ENCODE measurements at regions not wholly inside any gene's neighbourhood (a gene's known extent, or its start where the extent isn't known, plus 50 kb on each side); places are given as distances from the start of the nearest gene placed in this dataset.
A peak's percentile ranks its signal among the peaks of the same experiment; 100 is the strongest.

DNA sequence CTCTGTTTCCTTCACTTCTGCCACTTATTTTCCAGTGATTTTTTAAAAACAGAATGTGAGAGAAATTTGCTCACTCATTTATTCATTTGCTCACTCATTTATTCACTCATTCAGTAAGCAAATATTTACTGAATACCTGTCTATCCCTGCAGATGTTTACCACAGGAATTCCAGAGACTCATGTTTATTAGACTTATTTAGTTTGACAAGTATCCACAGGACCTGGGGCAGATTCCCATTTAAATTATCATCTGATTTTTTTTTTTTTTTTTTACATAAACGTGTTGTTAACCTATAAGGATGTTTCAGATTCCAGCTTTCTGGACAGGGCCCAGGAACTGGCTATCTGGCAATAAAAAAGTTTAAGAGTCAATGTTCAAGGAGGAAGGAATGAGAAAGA is 175.1 kb upstream of the ERBB4 start (continued):
- TF ChIP-seq, protein P1, sequence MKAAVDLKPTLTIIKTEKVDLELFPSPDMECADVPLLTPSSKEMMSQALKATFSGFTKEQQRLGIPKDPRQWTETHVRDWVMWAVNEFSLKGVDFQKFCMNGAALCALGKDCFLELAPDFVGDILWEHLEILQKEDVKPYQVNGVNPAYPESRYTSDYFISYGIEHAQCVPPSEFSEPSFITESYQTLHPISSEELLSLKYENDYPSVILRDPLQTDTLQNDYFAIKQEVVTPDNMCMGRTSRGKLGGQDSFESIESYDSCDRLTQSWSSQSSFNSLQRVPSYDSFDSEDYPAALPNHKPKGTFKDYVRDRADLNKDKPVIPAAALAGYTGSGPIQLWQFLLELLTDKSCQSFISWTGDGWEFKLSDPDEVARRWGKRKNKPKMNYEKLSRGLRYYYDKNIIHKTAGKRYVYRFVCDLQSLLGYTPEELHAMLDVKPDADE (IDR thresholded peaks at IDR 0.05) = no peak
- TF ChIP-seq CREB1 (CRISPR knock-in tag; IDR thresholded peaks at IDR 0.05; ENCODE audit: low read depth) (no peak), ZNF114 (CRISPR knock-in tag; IDR thresholded peaks at IDR 0.05) (no peak), NANOG (IDR thresholded peaks at IDR 0.05; ENCODE audit: borderline replicate concordance) (no peak), JUNB (IDR thresholded peaks at IDR 0.05; ENCODE audit: unreplicated experiment) (no peak), ZNF331 (CRISPR knock-in tag; IDR thresholded peaks at IDR 0.05; ENCODE audit: low read depth) (no peak)

DNA sequence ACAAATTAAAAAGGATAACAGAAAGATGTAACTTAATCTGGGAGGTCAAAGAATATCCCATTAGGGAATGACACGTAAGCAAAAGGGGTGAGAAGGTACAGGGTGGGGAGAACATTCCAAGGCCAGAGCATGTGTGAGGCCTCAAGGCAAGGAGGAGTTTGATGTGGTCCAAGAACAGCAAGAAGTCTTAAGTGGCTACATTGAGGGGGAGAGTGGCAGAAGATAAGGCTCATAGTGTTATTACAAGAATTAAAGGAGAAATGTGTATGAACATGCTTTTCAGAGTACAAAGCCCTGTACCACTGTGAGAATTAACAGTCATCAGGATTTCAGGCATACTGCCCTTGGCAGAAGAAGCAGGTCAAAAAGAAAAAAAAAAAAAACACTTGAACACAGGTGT is 174.4 kb upstream of the ERBB4 start:
- Mint-ChIP-seq H3K27me3 (ENCODE audit: insufficient read depth, low read depth, poor library complexity) (peaks cover 2% of the 10 kb centered on the region), H3K36me3 (ENCODE audit: low read depth) (no peaks in the 10 kb centered on the region), H3K27ac (no peak overlapping the region), H3K4me3 (no peak overlapping the region), H3K4me1 (no peaks in the 10 kb centered on the region), H3K9me3 (no peaks in the 10 kb centered on the region)
- H3K4me2 ChIP-seq = no peak overlapping the region
- no peaks in the 10 kb centered on the region for H3K79me2 ChIP-seq (replicated peaks; ENCODE audit: insufficient read depth)
- H3K27ac ChIP-seq (ENCODE audit: low read depth) = no peak overlapping the region
- TF ChIP-seq NANOG (IDR thresholded peaks at IDR 0.05; ENCODE audit: borderline replicate concordance) (no peak), ZNF331 (CRISPR knock-in tag; IDR thresholded peaks at IDR 0.05; ENCODE audit: low read depth) (no peak), ZNF114 (CRISPR knock-in tag; IDR thresholded peaks at IDR 0.05) (no peak)
- TF ChIP-seq, protein P2, sequence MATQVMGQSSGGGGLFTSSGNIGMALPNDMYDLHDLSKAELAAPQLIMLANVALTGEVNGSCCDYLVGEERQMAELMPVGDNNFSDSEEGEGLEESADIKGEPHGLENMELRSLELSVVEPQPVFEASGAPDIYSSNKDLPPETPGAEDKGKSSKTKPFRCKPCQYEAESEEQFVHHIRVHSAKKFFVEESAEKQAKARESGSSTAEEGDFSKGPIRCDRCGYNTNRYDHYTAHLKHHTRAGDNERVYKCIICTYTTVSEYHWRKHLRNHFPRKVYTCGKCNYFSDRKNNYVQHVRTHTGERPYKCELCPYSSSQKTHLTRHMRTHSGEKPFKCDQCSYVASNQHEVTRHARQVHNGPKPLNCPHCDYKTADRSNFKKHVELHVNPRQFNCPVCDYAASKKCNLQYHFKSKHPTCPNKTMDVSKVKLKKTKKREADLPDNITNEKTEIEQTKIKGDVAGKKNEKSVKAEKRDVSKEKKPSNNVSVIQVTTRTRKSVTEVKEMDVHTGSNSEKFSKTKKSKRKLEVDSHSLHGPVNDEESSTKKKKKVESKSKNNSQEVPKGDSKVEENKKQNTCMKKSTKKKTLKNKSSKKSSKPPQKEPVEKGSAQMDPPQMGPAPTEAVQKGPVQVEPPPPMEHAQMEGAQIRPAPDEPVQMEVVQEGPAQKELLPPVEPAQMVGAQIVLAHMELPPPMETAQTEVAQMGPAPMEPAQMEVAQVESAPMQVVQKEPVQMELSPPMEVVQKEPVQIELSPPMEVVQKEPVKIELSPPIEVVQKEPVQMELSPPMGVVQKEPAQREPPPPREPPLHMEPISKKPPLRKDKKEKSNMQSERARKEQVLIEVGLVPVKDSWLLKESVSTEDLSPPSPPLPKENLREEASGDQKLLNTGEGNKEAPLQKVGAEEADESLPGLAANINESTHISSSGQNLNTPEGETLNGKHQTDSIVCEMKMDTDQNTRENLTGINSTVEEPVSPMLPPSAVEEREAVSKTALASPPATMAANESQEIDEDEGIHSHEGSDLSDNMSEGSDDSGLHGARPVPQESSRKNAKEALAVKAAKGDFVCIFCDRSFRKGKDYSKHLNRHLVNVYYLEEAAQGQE (IDR thresholded peaks at IDR 0.05; ENCODE audit: unreplicated experiment) = no peak
- TF ChIP-seq, protein P1 (IDR thresholded peaks at IDR 0.05) = no peak
- peaks cover 15% of the 10 kb centered on the region for H3K9me2 ChIP-seq (ENCODE audit: insufficient read depth)
- ATAC-seq (no peak), DNase-seq (ENCODE audit: low spot score) (no peak)
- H2AFZ ChIP-seq = no peak overlapping the region
- no peaks in the 10 kb centered on the region for H3K36me3 ChIP-seq (ENCODE audit: insufficient read depth)
- no peak overlapping the region for H3K4me3 ChIP-seq
- no peaks in the 10 kb centered on the region for H3K4me1 ChIP-seq (ENCODE audit: insufficient read depth)
- H4K20me1 ChIP-seq (replicated peaks; ENCODE audit: insufficient read depth) = no peaks in the 10 kb centered on the region
- H3F3A ChIP-seq (replicated peaks; ENCODE audit: low read depth) = no peaks in the 10 kb centered on the region
- no peaks in the 10 kb centered on the region for H3K27me3 ChIP-seq (ENCODE audit: insufficient read depth)

DNA sequence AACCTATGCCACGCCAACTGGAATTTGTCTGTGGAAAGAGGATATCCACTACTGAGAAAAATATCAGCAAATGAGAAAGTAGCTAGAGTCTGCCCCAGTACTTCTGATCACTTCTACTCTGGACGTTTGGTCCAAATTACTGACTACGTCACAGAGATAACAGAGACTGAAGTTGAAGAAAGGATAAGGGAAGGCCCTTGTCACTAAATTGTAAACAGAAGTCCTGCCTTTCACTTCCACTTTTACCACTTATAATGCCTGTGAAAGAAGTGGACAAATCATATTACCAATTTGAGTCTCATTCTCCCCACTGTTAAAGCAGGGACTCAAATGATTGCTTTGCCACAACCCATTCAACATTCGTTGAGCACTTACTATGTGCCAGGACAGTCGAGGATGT is 173.9 kb upstream of the ERBB4 start:
- Histone ChIP-seq H3F3A (replicated peaks; ENCODE audit: low read depth) (no peaks in the 10 kb centered on the region), H3K4me3 (no peak overlapping the region), H3K4me2 (no peak overlapping the region), H4K20me1 (replicated peaks; ENCODE audit: insufficient read depth) (no peaks in the 10 kb centered on the region), H3K9me2 (ENCODE audit: insufficient read depth) (peaks cover 18% of the 10 kb centered on the region), H3K27me3 (ENCODE audit: insufficient read depth) (no peaks in the 10 kb centered on the region), H3K79me2 (replicated peaks; ENCODE audit: insufficient read depth) (no peaks in the 10 kb centered on the region), H3K36me3 (ENCODE audit: insufficient read depth) (no peaks in the 10 kb centered on the region), H2AFZ (0 out of 2 replicates have a peak overlapping the region, but pooled peaks have one; percentile 38), H3K27ac (ENCODE audit: low read depth) (no peak overlapping the region), H3K4me1 (ENCODE audit: insufficient read depth) (no peaks in the 10 kb centered on the region)
- Mint-ChIP-seq H3K4me1 (no peaks in the 10 kb centered on the region), H3K4me3 (no peak overlapping the region), H3K9me3 (no peaks in the 10 kb centered on the region), H3K36me3 (ENCODE audit: low read depth) (no peaks in the 10 kb centered on the region), H3K27ac (no peak overlapping the region), H3K27me3 (ENCODE audit: insufficient read depth, low read depth, poor library complexity) (peaks cover 2% of the 10 kb centered on the region)
- DNase-seq (ENCODE audit: low spot score) (no peak), ATAC-seq (no peak)
- TF ChIP-seq, protein P3, sequence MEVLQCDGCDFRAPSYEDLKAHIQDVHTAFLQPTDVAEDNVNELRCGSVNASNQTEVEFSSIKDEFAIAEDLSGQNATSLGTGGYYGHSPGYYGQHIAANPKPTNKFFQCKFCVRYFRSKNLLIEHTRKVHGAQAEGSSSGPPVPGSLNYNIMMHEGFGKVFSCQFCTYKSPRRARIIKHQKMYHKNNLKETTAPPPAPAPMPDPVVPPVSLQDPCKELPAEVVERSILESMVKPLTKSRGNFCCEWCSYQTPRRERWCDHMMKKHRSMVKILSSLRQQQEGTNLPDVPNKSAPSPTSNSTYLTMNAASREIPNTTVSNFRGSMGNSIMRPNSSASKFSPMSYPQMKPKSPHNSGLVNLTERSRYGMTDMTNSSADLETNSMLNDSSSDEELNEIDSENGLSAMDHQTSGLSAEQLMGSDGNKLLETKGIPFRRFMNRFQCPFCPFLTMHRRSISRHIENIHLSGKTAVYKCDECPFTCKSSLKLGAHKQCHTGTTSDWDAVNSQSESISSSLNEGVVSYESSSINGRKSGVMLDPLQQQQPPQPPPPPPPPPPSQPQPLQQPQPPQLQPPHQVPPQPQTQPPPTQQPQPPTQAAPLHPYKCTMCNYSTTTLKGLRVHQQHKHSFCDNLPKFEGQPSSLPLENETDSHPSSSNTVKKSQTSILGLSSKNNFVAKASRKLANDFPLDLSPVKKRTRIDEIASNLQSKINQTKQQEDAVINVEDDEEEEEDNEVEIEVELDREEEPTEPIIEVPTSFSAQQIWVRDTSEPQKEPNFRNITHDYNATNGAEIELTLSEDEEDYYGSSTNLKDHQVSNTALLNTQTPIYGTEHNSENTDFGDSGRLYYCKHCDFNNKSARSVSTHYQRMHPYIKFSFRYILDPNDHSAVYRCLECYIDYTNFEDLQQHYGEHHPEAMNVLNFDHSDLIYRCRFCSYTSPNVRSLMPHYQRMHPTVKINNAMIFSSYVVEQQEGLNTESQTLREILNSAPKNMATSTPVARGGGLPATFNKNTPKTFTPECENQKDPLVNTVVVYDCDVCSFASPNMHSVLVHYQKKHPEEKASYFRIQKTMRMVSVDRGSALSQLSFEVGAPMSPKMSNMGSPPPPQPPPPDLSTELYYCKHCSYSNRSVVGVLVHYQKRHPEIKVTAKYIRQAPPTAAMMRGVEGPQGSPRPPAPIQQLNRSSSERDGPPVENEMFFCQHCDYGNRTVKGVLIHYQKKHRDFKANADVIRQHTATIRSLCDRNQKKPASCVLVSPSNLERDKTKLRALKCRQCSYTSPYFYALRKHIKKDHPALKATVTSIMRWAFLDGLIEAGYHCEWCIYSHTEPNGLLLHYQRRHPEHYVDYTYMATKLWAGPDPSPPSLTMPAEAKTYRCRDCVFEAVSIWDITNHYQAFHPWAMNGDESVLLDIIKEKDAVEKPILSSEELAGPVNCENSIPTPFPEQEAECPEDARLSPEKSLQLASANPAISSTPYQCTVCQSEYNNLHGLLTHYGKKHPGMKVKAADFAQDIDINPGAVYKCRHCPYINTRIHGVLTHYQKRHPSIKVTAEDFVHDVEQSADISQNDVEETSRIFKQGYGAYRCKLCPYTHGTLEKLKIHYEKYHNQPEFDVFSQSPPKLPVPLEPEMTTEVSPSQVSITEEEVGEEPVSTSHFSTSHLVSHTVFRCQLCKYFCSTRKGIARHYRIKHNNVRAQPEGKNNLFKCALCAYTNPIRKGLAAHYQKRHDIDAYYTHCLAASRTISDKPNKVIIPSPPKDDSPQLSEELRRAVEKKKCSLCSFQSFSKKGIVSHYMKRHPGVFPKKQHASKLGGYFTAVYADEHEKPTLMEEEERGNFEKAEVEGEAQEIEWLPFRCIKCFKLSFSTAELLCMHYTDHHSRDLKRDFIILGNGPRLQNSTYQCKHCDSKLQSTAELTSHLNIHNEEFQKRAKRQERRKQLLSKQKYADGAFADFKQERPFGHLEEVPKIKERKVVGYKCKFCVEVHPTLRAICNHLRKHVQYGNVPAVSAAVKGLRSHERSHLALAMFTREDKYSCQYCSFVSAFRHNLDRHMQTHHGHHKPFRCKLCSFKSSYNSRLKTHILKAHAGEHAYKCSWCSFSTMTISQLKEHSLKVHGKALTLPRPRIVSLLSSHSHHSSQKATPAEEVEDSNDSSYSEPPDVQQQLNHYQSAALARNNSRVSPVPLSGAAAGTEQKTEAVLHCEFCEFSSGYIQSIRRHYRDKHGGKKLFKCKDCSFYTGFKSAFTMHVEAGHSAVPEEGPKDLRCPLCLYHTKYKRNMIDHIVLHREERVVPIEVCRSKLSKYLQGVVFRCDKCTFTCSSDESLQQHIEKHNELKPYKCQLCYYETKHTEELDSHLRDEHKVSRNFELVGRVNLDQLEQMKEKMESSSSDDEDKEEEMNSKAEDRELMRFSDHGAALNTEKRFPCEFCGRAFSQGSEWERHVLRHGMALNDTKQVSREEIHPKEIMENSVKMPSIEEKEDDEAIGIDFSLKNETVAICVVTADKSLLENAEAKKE (CRISPR knock-in tag; IDR thresholded peaks at IDR 0.05) = no peak
- TF ChIP-seq NANOG (IDR thresholded peaks at IDR 0.05; ENCODE audit: borderline replicate concordance) = no peak
- TF ChIP-seq ZNF331 (CRISPR knock-in tag; IDR thresholded peaks at IDR 0.05; ENCODE audit: low read depth) = no peak

Data from GM23338 (cell line).